B cell (primary cell): ENCODE measurements at regions not wholly inside any gene's neighbourhood (a gene's known extent, or its start where the extent isn't known, plus 50 kb on each side); places are given as distances from the start of the nearest gene placed in this dataset.
A peak's percentile ranks its signal among the peaks of the same experiment; 100 is the strongest.

Experiments
- ATAC-seq: fragments of 200-7000 bp; cut with Tn5 transposase; one replicate; pipeline ENCODE4 v1.10.0; 2021; ENCODE audit warnings: low read depth, mild to moderate bottlenecking, moderate number of reproducible peaks, moderate library complexity
- CTCF ChIA-PET: fragments of 350-600 bp; sonication (Branson Sonifier 250); formaldehyde crosslinking; loops from one replicate; lab custom pipeline; 2021; ENCODE audit warnings: antibody characterized with exemption, inconsistent platforms; lab: Charles Lee
- POLR2A ChIA-PET: fragments of 350-600 bp; sonication (Branson Sonifier 250); formaldehyde crosslinking; loops from one replicate; lab custom pipeline; 2021; ENCODE audit warnings: antibody characterized with exemption; lab: Charles Lee
- DNase-seq: peaks from one replicate; pipeline ENCODE4 v3.0.0; 2013
- H2AFZ ChIP-seq: 2 replicates; pipeline ENCODE4 v1.6.1; 2012; ENCODE audit warnings: mild to moderate bottlenecking, low read depth, low read length; ENCODE audit not compliant: insufficient read depth, poor library complexity, severe bottlenecking
- H3K27ac ChIP-seq, 2 donors: 1 replicate in 1 of 2; 2 replicates in 1 of 2; pipeline ENCODE4 v1.5.1; 2012 to 2013; ENCODE audit warnings: low read length in 2 of 2, mild to moderate bottlenecking in 2 of 2, moderate library complexity in 1 of 2
- H3K27me3 ChIP-seq, 4 experiments: fragments of 200-600 bp in 1 of 4; sonication (generic) in 1 of 4; replicated peaks in 1 of 4; 1 replicate in 2 of 4; 2 replicates in 2 of 4; pipeline versions ENCODE4 v1.6.1 to v1.7.0; 2013 to 2016; ENCODE audit warnings: low read length in 3 of 4, mild to moderate bottlenecking in 2 of 4, mixed read lengths in 1 of 4, moderate library complexity in 1 of 4; ENCODE audit not compliant: insufficient read depth in 4 of 4, control insufficient read depth in 3 of 4; ENCODE audit errors: control extremely low read depth in 1 of 4
- H3K36me3 ChIP-seq, 2 experiments: replicated peaks in 1 of 2; 1 replicate in 1 of 2; 2 replicates in 1 of 2; pipeline versions ENCODE4 v1.6.1 to v1.7.1; 2013; ENCODE audit warnings: low read length in 1 of 2; ENCODE audit not compliant: insufficient read depth in 2 of 2, control insufficient read depth in 1 of 2; ENCODE audit errors: control extremely low read depth in 1 of 2, extremely low read depth in 1 of 2
- H3K4me1 ChIP-seq, 2 donors: fragments of 200-600 bp in 1 of 2; sonication (generic) in 1 of 2; 1 replicate in 1 of 2; 2 replicates in 1 of 2; pipeline versions ENCODE4 v1.5.1 to v1.6.1; 2013 to 2017; ENCODE audit warnings: low read length in 2 of 2; ENCODE audit not compliant: control insufficient read depth in 2 of 2, insufficient read depth in 2 of 2
- H3K4me2 ChIP-seq: replicated peaks from 2 replicates; pipeline ENCODE3; 2012; ENCODE audit warnings: mild to moderate bottlenecking, low read depth, low read length; ENCODE audit not compliant: poor library complexity, severe bottlenecking
- H3K4me3 ChIP-seq, 5 experiments: fragments of 200-600 bp in 1 of 5; sonication (generic) in 1 of 5; 1 replicate in 3 of 5; 2 replicates in 2 of 5; pipeline versions ENCODE4 v1.5.1 to v1.7.0; 2011 to 2016; ENCODE audit warnings: low read length in 4 of 5, mild to moderate bottlenecking in 4 of 5, low read depth in 2 of 5, control low read depth in 1 of 5, moderate library complexity in 1 of 5; ENCODE audit not compliant: insufficient read depth in 1 of 5; ENCODE audit errors: control extremely low read depth in 1 of 5, extremely low read depth in 1 of 5
- H3K79me2 ChIP-seq: fragments of 200-600 bp; sonication (generic); one replicate; pipeline ENCODE4 v1.6.0; 2016; ENCODE audit warnings: low read length; ENCODE audit not compliant: control insufficient read depth, insufficient read depth
- H3K9ac ChIP-seq: fragments of 200-600 bp; sonication (generic); 2 replicates; pipeline ENCODE4 v1.6.1; 2017; ENCODE audit warnings: mild to moderate bottlenecking, low read length, moderate library complexity
- H3K9me3 ChIP-seq, 3 donors: one replicate each; pipeline versions ENCODE4 v1.6.1 to v1.7.1; 2013; ENCODE audit warnings: low read length in 2 of 3; ENCODE audit not compliant: control insufficient read depth in 2 of 3, insufficient read depth in 1 of 3; ENCODE audit errors: control extremely low read depth in 1 of 3
- H4K20me1 ChIP-seq: 2 replicates; pipeline ENCODE4 v1.6.0; 2012; ENCODE audit warnings: mild to moderate bottlenecking, low read length; ENCODE audit not compliant: insufficient read depth, control insufficient read depth, poor library complexity, severe bottlenecking
- H3K27ac Mint-ChIP-seq: one replicate; pipeline ENCODE4 v1.8.0; 2021; ENCODE audit warnings: mixed read lengths
- H3K27me3 Mint-ChIP-seq: one replicate; pipeline ENCODE4 v1.8.0; 2021; ENCODE audit warnings: mixed read lengths
- H3K4me1 Mint-ChIP-seq: one replicate; pipeline ENCODE4 v1.8.0; 2021; ENCODE audit warnings: mixed read lengths
- H3K4me3 Mint-ChIP-seq: one replicate; pipeline ENCODE4 v1.8.0; 2021; ENCODE audit warnings: mixed read lengths
- H3K9me3 Mint-ChIP-seq: one replicate; pipeline ENCODE4 v1.8.0; 2022; ENCODE audit warnings: mixed read lengths; ENCODE audit not compliant: insufficient read depth
- CTCF ChIP-seq: fragments of 200-600 bp; IDR thresholded peaks from one replicate; pipeline ENCODE4 v1.8.0; 2022; ENCODE audit warnings: antibody characterized with exemption, mild to moderate bottlenecking
- EZH2 ChIP-seq: IDR thresholded peaks from 2 replicates; pipeline ENCODE4 v1.6.1; 2012; ENCODE audit warnings: borderline replicate concordance, low read depth, mild to moderate bottlenecking, moderate library complexity, low read length; ENCODE audit not compliant: insufficient read depth, poor library complexity, severe bottlenecking
- WGBS: methylation state at CpG from one replicate; pipeline ENCODE4 v1.1.5; 2013; ENCODE audit warnings: missing lambda C conversion rate; ENCODE audit not compliant: insufficient coverage; 5-methylcytosine and 5-hydroxymethylcytosine counted together
- intact Hi-C: fragments of 100-400 bp; cut with micrococcal nuclease; formaldehyde crosslinking; loops from one replicate; pipeline ENCODE4 v1.10.0; 2022

- ChIA-PET POLR2A (no interaction called here), CTCF (no interaction called here)
- H3K27me3 ChIP-seq = no peaks in the 10 kb centered on the region
- ATAC-seq (no peak), DNase-seq (no peak)
- Mint-ChIP-seq H3K4me3 (no peak overlapping the region), H3K27me3 (no peaks in the 10 kb centered on the region), H3K9me3 (no peaks in the 10 kb centered on the region), H3K27ac (no peak overlapping the region), H3K4me1 (peaks cover 4% of the 10 kb centered on the region)
- no peak overlapping the region for H3K27ac ChIP-seq
- no peak overlapping the region for H3K9ac ChIP-seq
- no peaks in the 10 kb centered on the region for H3K79me2 ChIP-seq
- intact Hi-C loops = no loop called here
- peaks cover 0 to 1% of the 10 kb centered on the region in 2 donors for H3K4me1 ChIP-seq
- no peaks in the 10 kb centered on the region for H4K20me1 ChIP-seq
- TF ChIP-seq EZH2 = no peak
- TF ChIP-seq CTCF = no peak
- no peak overlapping the region for H3K4me2 ChIP-seq
- H3K4me3 ChIP-seq = no peak overlapping the region
- no CpG with 5 or more reads among the region's 1 CpG for WGBS
- H3K9me3 ChIP-seq = no peaks in the 10 kb centered on the region
- H2AFZ ChIP-seq = no peak overlapping the region
- no peaks in the 10 kb centered on the region for H3K36me3 ChIP-seq
These were observed 231.8 kb upstream of the MON1B start for GRCh38 chr16:76959166-76959565.

- intact Hi-C loops = no loop called here
- H4K20me1 ChIP-seq = no peaks in the 10 kb centered on the region
- H3K4me1 ChIP-seq = peaks cover 0 to 2% of the 10 kb centered on the region in 2 donors
- H3K36me3 ChIP-seq = no peaks in the 10 kb centered on the region
- H3K9ac ChIP-seq = no peak overlapping the region
- H3K79me2 ChIP-seq = no peaks in the 10 kb centered on the region
- H3K27ac ChIP-seq = no peak overlapping the region
- no peaks in the 10 kb centered on the region for H3K27me3 Mint-ChIP-seq
- H2AFZ ChIP-seq = no peak overlapping the region
- H3K4me3 ChIP-seq = no peak overlapping the region
- H3K27me3 ChIP-seq = no peaks in the 10 kb centered on the region
- H3K4me1 Mint-ChIP-seq = peaks cover 4% of the 10 kb centered on the region
- H3K9me3 Mint-ChIP-seq = no peaks in the 10 kb centered on the region
- peak; percentile 44 for DNase-seq
- ChIA-PET POLR2A (no interaction called here), CTCF (no interaction called here)
- ATAC-seq = peak; percentile 28
- H3K4me2 ChIP-seq = no peak overlapping the region
- H3K27ac Mint-ChIP-seq = no peak overlapping the region
- WGBS = 57% methylated on average over 2 of the region's 9 CpGs
- H3K4me3 Mint-ChIP-seq = no peak overlapping the region
- no peak for TF ChIP-seq EZH2
- no peak for TF ChIP-seq CTCF
- no peaks in the 10 kb centered on the region for H3K9me3 ChIP-seq
These were observed 227.2 kb upstream of the MON1B start for GRCh38 chr16:76963614-76964315.
